Fibroblast of pulmonary artery (primary cell): ENCODE measurements at regions not wholly inside any gene's neighbourhood (a gene's known extent, or its start where the extent isn't known, plus 50 kb on each side); places are given as distances from the start of the nearest gene placed in this dataset.
A peak's percentile ranks its signal among the peaks of the same experiment; 100 is the strongest.

ENCODE experiments used
- DNase-seq: peaks from one replicate; pipeline ENCODE4 v3.0.0-alpha.2; 2010; ENCODE audit warnings: low read depth
- H3K4me3 ChIP-seq: replicated peaks from 2 replicates; pipeline ENCODE4 v1.5.1; 2011; ENCODE audit warnings: low read depth, mild to moderate bottlenecking, control low read depth, low read length, moderate library complexity
- TF ChIP-seq, protein P1 (sequence below): IDR thresholded peaks from 2 replicates; pipeline ENCODE4 v1.5.1; 2011; ENCODE audit warnings: mild to moderate bottlenecking, control low read depth, low read length, inconsistent platforms; ENCODE audit errors: missing control alignments

DNA sequence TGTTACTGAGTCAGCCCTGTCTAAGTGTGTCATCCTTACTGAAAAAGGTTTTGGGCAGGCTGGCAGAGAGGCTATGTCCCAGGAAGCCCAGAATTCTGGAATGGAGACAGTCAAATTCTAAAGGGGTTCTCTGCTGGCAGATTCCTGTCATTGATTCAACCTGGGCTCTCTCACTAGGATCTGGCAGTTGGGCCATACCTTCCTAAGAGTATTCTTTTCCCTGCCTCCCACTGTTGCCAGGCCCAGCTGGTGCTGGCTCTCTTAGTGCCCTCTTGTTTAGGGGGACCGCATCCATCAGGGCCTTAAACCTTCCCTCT lies 85.0 kb upstream of the EGLN3 start:
- TF ChIP-seq, protein P1, sequence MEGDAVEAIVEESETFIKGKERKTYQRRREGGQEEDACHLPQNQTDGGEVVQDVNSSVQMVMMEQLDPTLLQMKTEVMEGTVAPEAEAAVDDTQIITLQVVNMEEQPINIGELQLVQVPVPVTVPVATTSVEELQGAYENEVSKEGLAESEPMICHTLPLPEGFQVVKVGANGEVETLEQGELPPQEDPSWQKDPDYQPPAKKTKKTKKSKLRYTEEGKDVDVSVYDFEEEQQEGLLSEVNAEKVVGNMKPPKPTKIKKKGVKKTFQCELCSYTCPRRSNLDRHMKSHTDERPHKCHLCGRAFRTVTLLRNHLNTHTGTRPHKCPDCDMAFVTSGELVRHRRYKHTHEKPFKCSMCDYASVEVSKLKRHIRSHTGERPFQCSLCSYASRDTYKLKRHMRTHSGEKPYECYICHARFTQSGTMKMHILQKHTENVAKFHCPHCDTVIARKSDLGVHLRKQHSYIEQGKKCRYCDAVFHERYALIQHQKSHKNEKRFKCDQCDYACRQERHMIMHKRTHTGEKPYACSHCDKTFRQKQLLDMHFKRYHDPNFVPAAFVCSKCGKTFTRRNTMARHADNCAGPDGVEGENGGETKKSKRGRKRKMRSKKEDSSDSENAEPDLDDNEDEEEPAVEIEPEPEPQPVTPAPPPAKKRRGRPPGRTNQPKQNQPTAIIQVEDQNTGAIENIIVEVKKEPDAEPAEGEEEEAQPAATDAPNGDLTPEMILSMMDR: no peak
- DNase-seq: no peak
- H3K4me3 ChIP-seq: no peak overlapping the region

DNA sequence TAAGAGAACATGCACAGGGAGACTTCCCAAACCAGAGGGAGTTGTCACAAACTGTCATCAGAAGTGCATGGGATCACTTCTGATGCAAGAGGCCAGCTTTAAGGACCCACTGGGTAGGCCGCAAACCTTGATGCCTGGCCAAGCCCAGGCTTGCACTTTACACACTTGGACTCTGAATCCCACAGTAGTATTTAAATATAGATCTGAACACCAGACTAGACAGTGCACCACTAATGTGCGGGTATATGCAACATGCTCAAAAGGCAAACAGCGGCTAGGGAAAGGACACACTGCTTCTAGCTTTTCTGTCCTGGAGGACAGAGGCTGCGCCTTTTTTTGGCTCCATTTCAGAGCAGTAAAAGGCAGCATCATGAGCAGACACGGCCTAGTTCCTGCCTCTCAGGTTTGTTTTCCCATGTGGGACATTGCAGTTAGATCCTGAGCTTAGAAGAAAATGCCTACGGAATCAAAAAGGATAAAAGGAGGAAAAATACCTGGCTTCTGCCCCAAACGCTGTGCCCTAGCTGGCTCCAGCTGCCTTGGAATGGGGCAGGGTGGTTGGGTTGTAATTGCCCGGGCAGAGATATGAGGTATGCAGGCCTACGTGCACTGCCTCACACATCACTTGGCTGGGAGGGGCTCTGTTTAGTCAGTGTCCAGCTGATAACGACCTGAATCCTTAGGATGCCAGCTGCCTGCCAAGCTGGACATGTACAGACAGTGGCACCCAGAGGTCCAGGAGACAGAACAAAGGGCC lies 84.5 kb upstream of the EGLN3 start:
- no peak overlapping the region for H3K4me3 ChIP-seq
- DNase-seq: no peak
- TF ChIP-seq, protein P1: no peak

DNA sequence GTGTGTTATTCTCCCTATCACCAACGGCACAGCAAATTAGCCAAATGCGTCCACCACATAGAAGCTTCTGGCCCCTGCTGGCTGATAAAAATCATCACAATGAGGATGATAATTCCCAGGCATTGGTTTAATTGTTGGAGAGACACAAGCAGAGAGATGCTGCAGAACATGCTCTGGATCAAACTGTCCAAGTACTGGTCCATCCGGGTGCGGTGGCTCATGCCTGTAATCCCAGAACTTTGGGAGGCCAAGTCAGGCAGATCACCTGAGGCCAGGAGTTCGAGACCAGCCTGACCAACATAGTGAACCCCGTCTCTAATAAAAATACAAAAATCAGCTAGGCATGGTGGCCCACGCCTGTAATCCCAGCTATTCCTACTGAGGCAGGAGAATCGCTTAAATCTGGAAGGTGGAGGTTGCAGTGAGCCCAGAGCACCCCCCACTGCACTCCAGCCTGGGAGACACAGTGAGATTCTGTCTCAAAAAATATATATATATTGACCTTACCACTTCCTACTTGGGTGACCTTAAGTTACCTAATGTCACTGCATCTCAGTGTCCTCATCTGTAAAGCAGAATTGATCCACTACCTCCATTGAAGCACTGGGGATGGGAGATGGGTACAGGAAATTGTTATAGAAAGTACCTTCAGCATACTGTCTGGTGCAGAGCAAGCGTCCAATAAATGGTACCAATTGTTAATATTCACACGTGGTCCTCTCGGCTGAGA lies 83.7 kb upstream of the EGLN3 start:
- TF ChIP-seq, protein P1: no peak
- no peak for DNase-seq
- H3K4me3 ChIP-seq: no peak overlapping the region

DNA sequence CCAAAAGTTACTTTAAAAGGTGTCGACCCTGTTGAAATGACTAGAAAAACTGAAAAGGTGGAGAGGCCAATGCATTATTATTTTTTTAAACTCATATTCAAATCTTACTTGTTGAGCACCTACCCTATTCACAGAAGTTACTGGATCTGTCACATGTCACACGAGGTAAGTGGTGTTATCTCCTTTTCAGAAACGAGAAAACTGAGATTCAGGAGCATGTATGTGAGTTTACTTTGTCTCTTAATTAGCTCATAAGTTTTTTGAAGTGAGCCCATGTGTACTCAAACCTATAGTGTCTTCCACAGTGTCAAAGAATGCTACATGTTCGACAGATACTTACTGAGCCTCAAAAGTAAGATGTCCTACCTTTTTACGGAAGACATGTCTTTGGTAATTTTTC lies 81.8 kb upstream of the EGLN3 start:
- TF ChIP-seq, protein P1: no peak
- no peak for DNase-seq
- H3K4me3 ChIP-seq: no peak overlapping the region

DNA sequence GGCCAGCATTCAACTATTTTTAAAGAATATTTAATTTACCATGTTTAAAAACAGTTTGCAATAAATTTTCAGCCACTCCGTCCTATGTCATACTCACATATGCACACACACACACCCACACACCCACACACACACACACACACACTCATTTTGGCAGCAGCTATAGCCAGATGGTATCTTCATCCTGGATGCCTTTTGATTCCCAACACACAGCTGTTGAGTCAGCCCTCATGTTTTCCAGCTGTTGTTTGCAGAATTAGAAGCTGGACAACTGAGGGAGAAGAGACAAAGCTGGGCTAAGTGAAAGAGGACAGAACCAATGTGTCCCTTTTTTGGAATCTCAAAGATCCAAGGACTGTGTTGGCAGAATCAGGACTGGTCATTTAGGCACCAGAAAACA lies 80.0 kb upstream of the EGLN3 start:
- peak; percentile 88 for DNase-seq

DNA sequence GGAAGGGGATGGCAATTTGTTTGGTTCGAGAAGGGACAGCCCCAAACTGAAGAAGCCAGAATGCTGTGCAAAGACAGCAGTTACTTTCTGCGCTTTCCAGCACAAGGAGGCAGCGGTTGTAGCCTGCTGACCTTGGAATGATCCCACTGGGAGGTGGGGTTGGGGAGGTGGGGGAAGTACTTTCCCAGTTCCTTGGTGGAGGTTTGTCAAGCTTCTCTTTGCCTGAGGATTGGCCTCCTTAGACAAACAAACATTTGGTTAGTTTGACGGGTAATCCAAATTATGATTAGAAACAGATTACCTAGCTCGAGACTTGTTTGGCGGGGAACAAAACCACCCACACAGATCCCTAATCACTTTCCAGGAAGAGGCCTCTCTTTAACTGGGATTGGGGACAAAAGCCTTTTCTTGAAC lies 79.1 kb upstream of the EGLN3 start:
- DNase-seq: peak; percentile 70
- no peak overlapping the region for H3K4me3 ChIP-seq
- TF ChIP-seq, protein P1: no peak

More for the DNA sequence above, 80.0 kb upstream of the EGLN3 start:
- TF ChIP-seq, protein P1: no peak
- no peak overlapping the region for H3K4me3 ChIP-seq
